HL-60 (cell line): ENCODE measurements at regions not wholly inside any gene's neighbourhood (a gene's known extent, or its start where the extent isn't known, plus 50 kb on each side); places are given as distances from the start of the nearest gene placed in this dataset.
"Not testable (repeated sequence)": the region's sequence is repeated elsewhere in the genome, so short reads cannot be mapped to it uniquely, and the experiment has no call there.

Experiments used
- DNase-seq, 2 experiments: peaks; one replicate each; pipeline ENCODE4 v3.0.0-alpha.2; 2010 to 2020; ENCODE audit warnings: low read depth in 1 of 2, low spot score in 1 of 2
- H3K27ac ChIP-seq: fragments of 250-450 bp; sonication (Bioruptor Pico); replicated peaks from 2 replicates; pipeline ENCODE4 v1.5.1; 2020; ENCODE audit warnings: mild to moderate bottlenecking, moderate library complexity
- H3K27me3 ChIP-seq: fragments of 250-450 bp; sonication (Bioruptor Pico); 2 replicates; pipeline ENCODE4 v1.5.1; 2021; ENCODE audit warnings: mild to moderate bottlenecking, moderate library complexity; ENCODE audit not compliant: insufficient read depth, poor library complexity, severe bottlenecking
- H3K4me3 ChIP-seq: replicated peaks from 2 replicates; pipeline ENCODE4 v1.5.1; 2011; ENCODE audit warnings: mild to moderate bottlenecking, control low read depth, low read length; ENCODE audit not compliant: insufficient read depth
- CTCF ChIP-seq: IDR thresholded peaks from one replicate; pipeline ENCODE4 v1.5.1; 2011; ENCODE audit warnings: low read length, control low read depth, inconsistent platforms; ENCODE audit not compliant: insufficient read depth
- GABPA ChIP-seq: IDR thresholded peaks from 2 replicates; pipeline ENCODE4 v1.6.1; 2012; ENCODE audit warnings: low read depth
- POLR2AphosphoS5 ChIP-seq: IDR thresholded peaks from 2 replicates; pipeline ENCODE4 v1.6.1; 2012; ENCODE audit warnings: low read depth
- REST ChIP-seq: IDR thresholded peaks from 2 replicates; pipeline ENCODE4 v1.6.1; 2012; ENCODE audit warnings: low read depth; ENCODE audit not compliant: insufficient replicate concordance
- SPI1 ChIP-seq: IDR thresholded peaks from 2 replicates; pipeline ENCODE4 v1.6.1; 2012; ENCODE audit warnings: low read depth, mild to moderate bottlenecking, borderline replicate concordance

GRCh38 chr20:29109386-29109785, 2148.1 kb upstream of the DEFB115 start:
- H3K27ac ChIP-seq, H3K4me3 ChIP-seq, H3K27me3 ChIP-seq, DNase-seq: not testable (repeated sequence)

- not testable (repeated sequence) for DNase-seq, H3K27ac ChIP-seq, H3K4me3 ChIP-seq, H3K27me3 ChIP-seq
Observed at GRCh38 chr20:29115097-29115496, 2142.4 kb upstream of the DEFB115 start.

- no peak for DNase-seq
- no peak for TF ChIP-seq GABPA
- no peak for TF ChIP-seq REST
- no peak for TF ChIP-seq CTCF
- TF ChIP-seq POLR2AphosphoS5 = no peak
- no peak for TF ChIP-seq SPI1
- Histone ChIP-seq H3K27me3 (no peaks in the 10 kb centered on the region), H3K27ac (no peak overlapping the region), H3K4me3 (no peak overlapping the region)
Observed at GRCh38 chr20:29119141-29119540, 2138.3 kb upstream of the DEFB115 start.

- not testable (repeated sequence) for H3K27ac ChIP-seq, DNase-seq, H3K27me3 ChIP-seq, H3K4me3 ChIP-seq
Observed at GRCh38 chr20:29119684-29120083, 2137.8 kb upstream of the DEFB115 start.

GRCh38 chr20:29120088-29120487, 2137.4 kb upstream of the DEFB115 start:
- DNase-seq, H3K27me3 ChIP-seq, H3K27ac ChIP-seq, H3K4me3 ChIP-seq: not testable (repeated sequence)

GRCh38 chr20:29120575-29120974, 2136.9 kb upstream of the DEFB115 start:
- DNase-seq, H3K27ac ChIP-seq: not testable (repeated sequence)

GRCh38 chr20:29122784-29123183, 2134.7 kb upstream of the DEFB115 start:
- not testable (repeated sequence) for H3K27ac ChIP-seq, H3K4me3 ChIP-seq, DNase-seq, H3K27me3 ChIP-seq

More at GRCh38 chr20:29120575-29120974, 2136.9 kb upstream of the DEFB115 start:
- H3K4me3 ChIP-seq, H3K27me3 ChIP-seq: not testable (repeated sequence)

- no peak overlapping the region for H3K27ac ChIP-seq
- no peak overlapping the region for H3K4me3 ChIP-seq
- no peaks in the 10 kb centered on the region for H3K27me3 ChIP-seq
- no peak for DNase-seq
- no peak for TF ChIP-seq GABPA
- no peak for TF ChIP-seq REST
- TF ChIP-seq POLR2AphosphoS5 = no peak
- no peak for TF ChIP-seq CTCF
- TF ChIP-seq SPI1 = no peak
Observed at GRCh38 chr20:29123861-29124260, 2133.6 kb upstream of the DEFB115 start.
